22Rv1 (cell line): ENCODE measurements at regions not wholly inside any gene's neighbourhood (a gene's known extent, or its start where the extent isn't known, plus 50 kb on each side); places are given as distances from the start of the nearest gene placed in this dataset.

Experiments used
- ZFX ChIP-seq: fragments of 450-650 bp; IDR thresholded peaks from 2 replicates; pipeline ENCODE4 v1.6.1; 2017; ENCODE audit warnings: antibody characterized with exemption, borderline replicate concordance
- TF ChIP-seq, protein P1 (sequence below): fragments of 450-650 bp; IDR thresholded peaks from 2 replicates; pipeline ENCODE4 v1.5.1; 2017; ENCODE audit warnings: mild to moderate bottlenecking

DNA sequence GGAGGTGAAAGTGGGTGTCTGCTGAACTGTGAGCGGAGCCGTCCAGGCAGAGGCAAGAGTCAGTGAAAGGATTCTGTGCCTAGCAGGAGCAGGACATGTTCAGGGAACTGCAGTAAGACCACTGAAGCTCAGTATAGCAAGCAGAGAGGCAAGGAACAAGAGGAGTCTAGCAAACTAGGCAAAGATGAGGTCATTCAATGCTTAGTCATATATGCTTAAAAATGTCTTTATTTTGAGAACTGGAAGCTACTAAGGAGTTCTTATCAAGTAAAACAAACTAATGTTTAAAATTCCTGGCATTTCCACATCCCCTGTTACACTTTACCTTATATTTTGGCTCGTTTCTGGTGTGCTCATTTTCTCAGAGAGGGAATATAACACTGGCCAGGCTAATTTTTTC, 913.4 kb downstream of the CBLN2 start:
- TF ChIP-seq, protein P1, sequence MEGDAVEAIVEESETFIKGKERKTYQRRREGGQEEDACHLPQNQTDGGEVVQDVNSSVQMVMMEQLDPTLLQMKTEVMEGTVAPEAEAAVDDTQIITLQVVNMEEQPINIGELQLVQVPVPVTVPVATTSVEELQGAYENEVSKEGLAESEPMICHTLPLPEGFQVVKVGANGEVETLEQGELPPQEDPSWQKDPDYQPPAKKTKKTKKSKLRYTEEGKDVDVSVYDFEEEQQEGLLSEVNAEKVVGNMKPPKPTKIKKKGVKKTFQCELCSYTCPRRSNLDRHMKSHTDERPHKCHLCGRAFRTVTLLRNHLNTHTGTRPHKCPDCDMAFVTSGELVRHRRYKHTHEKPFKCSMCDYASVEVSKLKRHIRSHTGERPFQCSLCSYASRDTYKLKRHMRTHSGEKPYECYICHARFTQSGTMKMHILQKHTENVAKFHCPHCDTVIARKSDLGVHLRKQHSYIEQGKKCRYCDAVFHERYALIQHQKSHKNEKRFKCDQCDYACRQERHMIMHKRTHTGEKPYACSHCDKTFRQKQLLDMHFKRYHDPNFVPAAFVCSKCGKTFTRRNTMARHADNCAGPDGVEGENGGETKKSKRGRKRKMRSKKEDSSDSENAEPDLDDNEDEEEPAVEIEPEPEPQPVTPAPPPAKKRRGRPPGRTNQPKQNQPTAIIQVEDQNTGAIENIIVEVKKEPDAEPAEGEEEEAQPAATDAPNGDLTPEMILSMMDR, result no peak
- TF ChIP-seq ZFX, result no peak
